ENCODE measurements at regions not wholly inside any gene's neighbourhood (a gene's known extent, or its start where the extent isn't known, plus 50 kb on each side); places are given as distances from the start of the nearest gene placed in this dataset.

DNA sequence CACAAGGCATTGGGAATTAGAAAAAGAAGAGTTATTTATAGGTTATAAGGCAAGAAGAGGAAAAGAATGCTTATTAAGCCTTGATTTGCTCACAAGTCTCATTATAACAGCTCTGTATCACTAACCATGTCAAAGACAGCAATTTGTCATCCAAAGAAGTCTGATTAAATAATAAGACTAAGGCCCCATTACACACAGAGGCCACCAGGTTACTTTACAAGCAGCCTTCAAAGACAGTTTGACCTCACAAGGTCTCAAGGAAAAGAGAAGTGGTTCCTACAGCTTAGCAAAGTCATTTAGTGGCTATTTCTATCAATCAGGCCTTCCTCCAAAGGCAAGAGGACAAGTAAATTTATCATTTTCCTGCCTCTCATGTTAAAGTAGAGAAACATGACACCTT, 188.5 kb downstream of the MBD2 start:
- no peak for TF ChIP-seq POLR2A (IDR thresholded peaks at IDR 0.05; ENCODE audit: low read length)
- TF ChIP-seq GATA1 (IDR thresholded peaks at IDR 0.05; ENCODE audit: low read depth, low read length) = no peak
